ENCODE measurements at regions not wholly inside any gene's neighbourhood (a gene's known extent, or its start where the extent isn't known, plus 50 kb on each side); places are given as distances from the start of the nearest gene placed in this dataset.

DNA sequence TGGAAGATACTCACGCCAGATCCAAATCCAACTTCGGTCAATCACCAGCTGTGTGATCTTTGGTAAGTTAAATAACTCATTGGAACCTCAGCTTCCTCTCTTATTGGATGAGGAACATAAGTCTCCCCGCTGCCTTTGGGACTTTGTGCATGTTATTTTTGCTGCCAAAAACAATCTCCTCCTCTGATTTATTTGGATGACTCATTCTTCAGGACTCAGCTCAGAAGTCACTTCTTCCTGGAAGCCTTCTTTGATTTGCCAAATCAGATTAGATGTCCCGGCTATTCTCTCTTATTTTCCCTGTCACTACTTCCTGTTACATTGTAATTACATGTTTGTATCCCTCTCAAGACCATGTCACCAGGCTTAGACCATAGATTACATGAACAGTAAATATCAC is 138.0 kb upstream of the BOD1L1 start:
- TF ChIP-seq, protein P1, sequence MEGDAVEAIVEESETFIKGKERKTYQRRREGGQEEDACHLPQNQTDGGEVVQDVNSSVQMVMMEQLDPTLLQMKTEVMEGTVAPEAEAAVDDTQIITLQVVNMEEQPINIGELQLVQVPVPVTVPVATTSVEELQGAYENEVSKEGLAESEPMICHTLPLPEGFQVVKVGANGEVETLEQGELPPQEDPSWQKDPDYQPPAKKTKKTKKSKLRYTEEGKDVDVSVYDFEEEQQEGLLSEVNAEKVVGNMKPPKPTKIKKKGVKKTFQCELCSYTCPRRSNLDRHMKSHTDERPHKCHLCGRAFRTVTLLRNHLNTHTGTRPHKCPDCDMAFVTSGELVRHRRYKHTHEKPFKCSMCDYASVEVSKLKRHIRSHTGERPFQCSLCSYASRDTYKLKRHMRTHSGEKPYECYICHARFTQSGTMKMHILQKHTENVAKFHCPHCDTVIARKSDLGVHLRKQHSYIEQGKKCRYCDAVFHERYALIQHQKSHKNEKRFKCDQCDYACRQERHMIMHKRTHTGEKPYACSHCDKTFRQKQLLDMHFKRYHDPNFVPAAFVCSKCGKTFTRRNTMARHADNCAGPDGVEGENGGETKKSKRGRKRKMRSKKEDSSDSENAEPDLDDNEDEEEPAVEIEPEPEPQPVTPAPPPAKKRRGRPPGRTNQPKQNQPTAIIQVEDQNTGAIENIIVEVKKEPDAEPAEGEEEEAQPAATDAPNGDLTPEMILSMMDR (conservative IDR thresholded peaks at IDR 0.05): no peak
- DNase-seq: no peak

More for the DNA sequence above, 138.0 kb upstream of the BOD1L1 start:
- H3K23me2 ChIP-seq (ENCODE audit: insufficient read length, low read depth, low read length, poor library complexity, severe bottlenecking): no peaks in the 10 kb centered on the region
- H3K27ac ChIP-seq (ENCODE audit: insufficient read length, low read depth, low read length): no peak overlapping the region
- H2BK20ac ChIP-seq (ENCODE audit: low read depth, low read length, poor library complexity, severe bottlenecking): no peak overlapping the region
- H3K18ac ChIP-seq (ENCODE audit: insufficient read length, low read depth, low read length): no peak overlapping the region
- H4K91ac ChIP-seq (ENCODE audit: insufficient read length, low read depth, low read length): no peak overlapping the region
- Mint-ChIP-seq H3K27me3 (ENCODE audit: low read depth) (no peaks in the 10 kb centered on the region; the same call in 1 of the 2 replicates), H3K4me3 (no peak overlapping the region), H3K36me3 (ENCODE audit: insufficient read depth in 1 of 3, low read depth in 3 of 3) (peaks cover 0 to 16% (median 6%) of the 10 kb centered on the region in 3 experiments; a peak in 5 of 7 replicates), H3K9me3 (peaks cover 27 to 35% of the 10 kb centered on the region in 2 experiments), H3K27ac (no peak overlapping the region), H3K4me1 (no peaks in the 10 kb centered on the region)
- no peak overlapping the region for H4K5ac ChIP-seq (ENCODE audit: insufficient read length, low read depth, low read length)
- no peaks in the 10 kb centered on the region for H3K79me2 ChIP-seq (ENCODE audit: insufficient read depth, low read length)
- no peak overlapping the region for H2AFZ ChIP-seq (ENCODE audit: low read length)
- H3K4ac ChIP-seq (ENCODE audit: low read depth, low read length): no peak overlapping the region
- no peak overlapping the region for H3T11ph ChIP-seq (ENCODE audit: low read length)
- no CpG with 5 or more reads among the region's 4 CpGs for WGBS (ENCODE audit: extremely low coverage, insufficient read length, low lambda C conversion rate)
- no peaks in the 10 kb centered on the region for H3K9me3 ChIP-seq (ENCODE audit: control insufficient read depth, low read depth, low read length)
- H2AK5ac ChIP-seq (ENCODE audit: insufficient read length, low read length): no peak overlapping the region
- no peak overlapping the region for H3K56ac ChIP-seq (ENCODE audit: insufficient read length, low read depth, low read length)
- H4K8ac ChIP-seq (replicated peaks; ENCODE audit: insufficient read length, low read depth, low read length): no peak overlapping the region
- H3K4me2 ChIP-seq (ENCODE audit: insufficient read depth, insufficient read length, low read length): no peak overlapping the region
- no peaks in the 10 kb centered on the region for H3K4me1 ChIP-seq (ENCODE audit: insufficient read depth, low read length)
- no peak overlapping the region for H3K23ac ChIP-seq (ENCODE audit: insufficient read length, low read depth, low read length)
- H3K9ac ChIP-seq (ENCODE audit: extremely low read depth, insufficient read length, low read length): no peak overlapping the region
- H2BK120ac ChIP-seq (ENCODE audit: low read depth, low read length, poor library complexity, severe bottlenecking): no peak overlapping the region
- no peak overlapping the region for H2BK12ac ChIP-seq (ENCODE audit: insufficient read length, low read depth, low read length)
- H4K20me1 ChIP-seq (ENCODE audit: control insufficient read depth, insufficient read depth, insufficient read length): no peaks in the 10 kb centered on the region
- no peak overlapping the region for H2BK15ac ChIP-seq (ENCODE audit: low read depth, low read length)
- H2BK5ac ChIP-seq (ENCODE audit: insufficient read length, low read length): no peak overlapping the region
- no peaks in the 10 kb centered on the region for H3K79me1 ChIP-seq (ENCODE audit: insufficient read depth, low read depth, low read length, poor library complexity, severe bottlenecking)
- no peaks in the 10 kb centered on the region for H3K27me3 ChIP-seq (ENCODE audit: insufficient read depth, low read length)
- no peak overlapping the region for H3K14ac ChIP-seq (ENCODE audit: insufficient read depth, low read length)

All from H9 (cell line).